ENCODE measurements at regions not wholly inside any gene's neighbourhood (a gene's known extent, or its start where the extent isn't known, plus 50 kb on each side); places are given as distances from the start of the nearest gene placed in this dataset.
"Not testable (repeated sequence)": the region's sequence is repeated elsewhere in the genome, so short reads cannot be mapped to it uniquely, and the experiment has no call there.

GRCh38 chr9:758146-758545, 83.4 kb upstream of the DMRT1 start:
- no peak for DNase-seq

- DNase-seq = no peak
Measured at GRCh38 chr9:759541-759940, 82.0 kb upstream of the DMRT1 start.

- no peak for DNase-seq
Measured at GRCh38 chr9:759983-760736, 81.3 kb upstream of the DMRT1 start.

GRCh38 chr9:761176-761792, 80.2 kb upstream of the DMRT1 start:
- DNase-seq = peak in 2 of 56 donors; percentile 21 to 73

- DNase-seq = no peak
Measured at GRCh38 chr9:761793-762560, 79.5 kb upstream of the DMRT1 start.

- DNase-seq = no peak
Measured at GRCh38 chr9:763692-764091, 77.8 kb upstream of the DMRT1 start.

- DNase-seq = peak in 19 of 56 donors; percentile 5 to 64 (median 21)
Measured at GRCh38 chr9:764105-764524, 77.4 kb upstream of the DMRT1 start.

- DNase-seq = no peak
Measured at GRCh38 chr9:764986-765385, 76.5 kb upstream of the DMRT1 start.

- DNase-seq = not testable (repeated sequence)
Measured at GRCh38 chr9:767061-767561, 74.4 kb upstream of the DMRT1 start.

GRCh38 chr9:776086-776485, 65.4 kb upstream of the DMRT1 start:
- no peak for DNase-seq

- DNase-seq = no peak
Measured at GRCh38 chr9:777978-778377, 63.5 kb upstream of the DMRT1 start.

- DNase-seq = no peak
Measured at GRCh38 chr9:784202-784601, 57.3 kb upstream of the DMRT1 start.

GRCh38 chr9:784916-785315, 56.6 kb upstream of the DMRT1 start:
- DNase-seq = no peak

GRCh38 chr9:785997-786396, 55.5 kb upstream of the DMRT1 start:
- DNase-seq = no peak

- DNase-seq = no peak
Measured at GRCh38 chr9:786405-786804, 55.1 kb upstream of the DMRT1 start.

- DNase-seq = no peak
Measured at GRCh38 chr9:788777-789176, 52.7 kb upstream of the DMRT1 start.

Data from amygdala (tissue), 56 donors.